ENCODE measurements at regions not wholly inside any gene's neighbourhood (a gene's known extent, or its start where the extent isn't known, plus 50 kb on each side); places are given as distances from the start of the nearest gene placed in this dataset.

- TF ChIP-seq POU6F1 (CRISPR knock-in tag; IDR thresholded peaks at IDR 0.05; ENCODE audit: borderline replicate concordance, low read depth) (no peak), ESRRG (CRISPR knock-in tag; IDR thresholded peaks at IDR 0.05) (no peak), ARNTL (CRISPR knock-in tag; IDR thresholded peaks at IDR 0.05; ENCODE audit: borderline replicate concordance, low read depth) (no peak), SNAI2 (CRISPR knock-in tag; IDR thresholded peaks at IDR 0.05) (no peak), CREB5 (CRISPR knock-in tag; IDR thresholded peaks at IDR 0.05; ENCODE audit: low read depth) (no peak)
- TF ChIP-seq, protein P1, sequence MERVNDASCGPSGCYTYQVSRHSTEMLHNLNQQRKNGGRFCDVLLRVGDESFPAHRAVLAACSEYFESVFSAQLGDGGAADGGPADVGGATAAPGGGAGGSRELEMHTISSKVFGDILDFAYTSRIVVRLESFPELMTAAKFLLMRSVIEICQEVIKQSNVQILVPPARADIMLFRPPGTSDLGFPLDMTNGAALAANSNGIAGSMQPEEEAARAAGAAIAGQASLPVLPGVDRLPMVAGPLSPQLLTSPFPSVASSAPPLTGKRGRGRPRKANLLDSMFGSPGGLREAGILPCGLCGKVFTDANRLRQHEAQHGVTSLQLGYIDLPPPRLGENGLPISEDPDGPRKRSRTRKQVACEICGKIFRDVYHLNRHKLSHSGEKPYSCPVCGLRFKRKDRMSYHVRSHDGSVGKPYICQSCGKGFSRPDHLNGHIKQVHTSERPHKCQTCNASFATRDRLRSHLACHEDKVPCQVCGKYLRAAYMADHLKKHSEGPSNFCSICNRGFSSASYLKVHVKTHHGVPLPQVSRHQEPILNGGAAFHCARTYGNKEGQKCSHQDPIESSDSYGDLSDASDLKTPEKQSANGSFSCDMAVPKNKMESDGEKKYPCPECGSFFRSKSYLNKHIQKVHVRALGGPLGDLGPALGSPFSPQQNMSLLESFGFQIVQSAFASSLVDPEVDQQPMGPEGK (CRISPR knock-in tag; IDR thresholded peaks at IDR 0.05; ENCODE audit: borderline replicate concordance), result no peak
Measured at GRCh38 chr2:78260861-78261260, 738.7 kb upstream of the LRRTM4 start.

All from SK-N-SH treated with all-trans-retinoic acid at 6 μM for 48 hours (cell line).